PC-3 (cell line): ENCODE measurements at regions not wholly inside any gene's neighbourhood (a gene's known extent, or its start where the extent isn't known, plus 50 kb on each side); places are given as distances from the start of the nearest gene placed in this dataset.

ENCODE experiments used
- EZH2 ChIP-seq: fragments of 300-600 bp; sonication (generic); IDR thresholded peaks from one replicate; pipeline ENCODE4 v1.6.1; 2017; ENCODE audit warnings: antibody characterized with exemption, mild to moderate bottlenecking, low read length; ENCODE audit not compliant: unreplicated experiment
- EZH2phosphoT487 ChIP-seq: fragments of 300-600 bp; sonication (generic); IDR thresholded peaks from 2 replicates; pipeline ENCODE4 v1.6.1; 2018; ENCODE audit warnings: mild to moderate bottlenecking, antibody characterized with exemption, low read length, borderline replicate concordance
- TF ChIP-seq, protein P1 (sequence below): fragments of 300-600 bp; sonication (generic); conservative IDR thresholded peaks from 2 replicates; pipeline ENCODE4 v1.5.1; 2017; ENCODE audit warnings: antibody characterized with exemption, low read depth, mild to moderate bottlenecking, low read length

DNA sequence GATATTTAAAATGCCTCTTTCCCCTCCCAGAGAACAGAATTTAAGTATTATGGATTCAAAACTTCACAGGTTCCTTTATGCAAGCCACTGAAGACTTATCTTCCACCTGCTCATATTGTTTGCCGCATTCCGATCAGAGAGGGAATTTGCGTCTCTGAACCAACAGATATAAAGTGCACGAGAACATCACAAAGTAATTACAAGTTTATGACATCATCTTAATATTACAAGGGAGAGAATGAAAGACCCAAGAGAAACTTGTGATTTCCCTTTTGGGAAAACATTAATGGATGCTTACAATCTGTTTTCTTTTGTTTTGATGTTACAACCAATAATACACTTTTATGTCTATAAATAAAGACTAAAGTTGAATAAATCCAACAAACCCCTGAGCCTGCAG, 631.0 kb downstream of the BCL11A start:
- TF ChIP-seq, protein P1, sequence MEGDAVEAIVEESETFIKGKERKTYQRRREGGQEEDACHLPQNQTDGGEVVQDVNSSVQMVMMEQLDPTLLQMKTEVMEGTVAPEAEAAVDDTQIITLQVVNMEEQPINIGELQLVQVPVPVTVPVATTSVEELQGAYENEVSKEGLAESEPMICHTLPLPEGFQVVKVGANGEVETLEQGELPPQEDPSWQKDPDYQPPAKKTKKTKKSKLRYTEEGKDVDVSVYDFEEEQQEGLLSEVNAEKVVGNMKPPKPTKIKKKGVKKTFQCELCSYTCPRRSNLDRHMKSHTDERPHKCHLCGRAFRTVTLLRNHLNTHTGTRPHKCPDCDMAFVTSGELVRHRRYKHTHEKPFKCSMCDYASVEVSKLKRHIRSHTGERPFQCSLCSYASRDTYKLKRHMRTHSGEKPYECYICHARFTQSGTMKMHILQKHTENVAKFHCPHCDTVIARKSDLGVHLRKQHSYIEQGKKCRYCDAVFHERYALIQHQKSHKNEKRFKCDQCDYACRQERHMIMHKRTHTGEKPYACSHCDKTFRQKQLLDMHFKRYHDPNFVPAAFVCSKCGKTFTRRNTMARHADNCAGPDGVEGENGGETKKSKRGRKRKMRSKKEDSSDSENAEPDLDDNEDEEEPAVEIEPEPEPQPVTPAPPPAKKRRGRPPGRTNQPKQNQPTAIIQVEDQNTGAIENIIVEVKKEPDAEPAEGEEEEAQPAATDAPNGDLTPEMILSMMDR: no peak
- TF ChIP-seq EZH2 (no peak), EZH2phosphoT487 (no peak)
